Hippocampal formation (tissue), 2 donors: ENCODE measurements at regions not wholly inside any gene's neighbourhood (a gene's known extent, or its start where the extent isn't known, plus 50 kb on each side); places are given as distances from the start of the nearest gene placed in this dataset.
"Not testable (repeated sequence)": the region's sequence is repeated elsewhere in the genome, so short reads cannot be mapped to it uniquely, and the experiment has no call there.

ENCODE experiments used
- DNase-seq, 2 donors: peaks; one replicate each; lab custom pipeline; 2025; lab: John Stamatoyannopoulos, UW

DNA sequence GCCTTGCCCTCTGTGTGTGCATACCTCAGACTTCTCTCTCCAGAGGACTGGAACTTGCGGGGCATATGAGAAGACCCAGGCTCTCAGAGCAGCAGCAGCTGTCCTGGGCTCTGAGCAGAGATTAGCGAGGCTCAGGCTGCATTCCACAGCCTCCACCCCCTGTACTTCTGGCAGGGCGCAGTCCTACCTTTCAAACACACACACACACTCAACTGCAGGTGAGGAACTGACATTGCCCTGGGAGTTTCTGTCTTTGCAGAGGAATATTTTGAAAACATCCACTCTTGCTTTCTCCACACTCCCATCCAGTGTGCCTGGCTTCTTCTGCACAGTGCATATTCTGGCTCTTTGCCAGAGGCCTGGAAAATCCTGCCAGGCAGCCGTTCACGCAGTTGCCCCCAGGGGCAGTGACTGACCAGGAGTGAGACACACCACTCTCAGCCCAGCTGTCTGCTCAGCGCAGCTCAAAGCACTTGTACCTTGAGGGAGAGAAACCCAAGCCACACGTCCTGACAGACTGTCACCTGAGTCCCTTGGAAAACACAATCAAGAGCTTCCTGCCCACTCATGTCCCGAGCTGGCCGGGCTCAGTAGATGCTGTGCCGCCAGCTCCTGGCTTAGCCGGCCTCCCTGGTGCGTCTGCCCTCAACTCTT is 460.8 kb downstream of the RNF144A start:
- no peak for DNase-seq

DNA sequence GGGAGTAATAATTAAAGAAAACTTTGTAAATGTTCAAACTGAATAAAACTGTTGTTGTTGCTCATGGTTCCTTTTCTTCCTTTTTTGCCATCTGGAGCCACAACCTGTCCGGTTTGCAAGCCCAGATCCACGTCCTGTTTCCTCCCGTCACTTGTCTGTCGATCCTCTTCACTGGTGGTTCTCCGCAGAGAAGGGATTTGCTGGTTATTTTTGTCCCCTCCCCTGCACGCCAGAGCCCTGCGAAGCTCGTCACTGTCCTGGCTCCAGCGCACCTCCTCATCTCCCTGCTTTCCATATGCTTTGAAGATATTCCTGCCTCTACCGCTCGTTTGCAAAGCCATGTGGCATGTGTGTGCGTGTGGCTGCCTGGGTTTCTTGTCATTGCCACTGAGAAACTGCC is 461.4 kb downstream of the RNF144A start:
- peak in 1 of 2 donors; percentile 37 for DNase-seq

- DNase-seq: no peak
These were observed 462.6 kb downstream of the RNF144A start for GRCh38 chr2:7379799-7380198.

GRCh38 chr2:7384773-7385349 is 467.6 kb downstream of the RNF144A start:
- DNase-seq: no peak

DNA sequence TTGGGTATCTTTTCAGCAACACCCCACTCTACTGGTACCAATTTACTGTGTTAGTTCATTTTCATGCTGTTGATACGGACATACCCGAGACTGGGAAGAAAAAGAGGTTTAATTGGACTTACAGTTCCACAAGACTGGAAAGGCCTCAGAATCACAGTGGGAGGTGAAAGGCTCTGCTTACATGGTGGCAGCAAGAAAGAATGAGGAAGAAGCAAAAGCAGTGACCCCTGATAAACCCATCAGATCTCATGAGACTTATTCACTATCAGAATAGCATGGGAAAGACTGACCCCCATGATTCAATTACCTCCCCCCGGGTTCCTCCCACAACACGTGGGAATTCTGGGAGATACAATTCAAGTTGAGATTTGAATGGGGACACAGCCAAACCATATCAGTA is 473.1 kb downstream of the RNF144A start:
- DNase-seq: not testable (repeated sequence)

- DNase-seq: no peak
These were observed 475.0 kb downstream of the RNF144A start for GRCh38 chr2:7392076-7392787.

DNA sequence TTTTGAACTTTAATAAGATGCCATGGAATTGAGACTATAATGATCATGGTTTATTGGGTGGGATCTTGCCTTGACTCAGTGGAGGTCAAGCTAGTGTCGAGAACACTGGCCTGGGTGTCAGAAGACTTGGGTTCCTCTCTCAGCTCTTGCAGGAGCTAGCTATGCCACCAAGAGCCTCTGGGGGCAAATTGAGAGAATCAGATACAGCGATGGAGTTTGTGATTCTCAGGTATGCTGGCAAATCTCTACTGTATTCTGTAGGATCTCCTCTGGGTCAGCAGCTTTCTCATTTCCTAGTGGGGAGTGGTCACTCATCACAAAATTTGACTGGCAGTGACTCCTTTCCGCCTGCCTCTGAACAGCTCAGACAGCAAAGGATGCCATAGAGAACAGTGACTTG is 477.0 kb downstream of the RNF144A start:
- no peak for DNase-seq

- no peak for DNase-seq
These were observed 483.4 kb downstream of the RNF144A start for GRCh38 chr2:7400628-7401027.

DNA sequence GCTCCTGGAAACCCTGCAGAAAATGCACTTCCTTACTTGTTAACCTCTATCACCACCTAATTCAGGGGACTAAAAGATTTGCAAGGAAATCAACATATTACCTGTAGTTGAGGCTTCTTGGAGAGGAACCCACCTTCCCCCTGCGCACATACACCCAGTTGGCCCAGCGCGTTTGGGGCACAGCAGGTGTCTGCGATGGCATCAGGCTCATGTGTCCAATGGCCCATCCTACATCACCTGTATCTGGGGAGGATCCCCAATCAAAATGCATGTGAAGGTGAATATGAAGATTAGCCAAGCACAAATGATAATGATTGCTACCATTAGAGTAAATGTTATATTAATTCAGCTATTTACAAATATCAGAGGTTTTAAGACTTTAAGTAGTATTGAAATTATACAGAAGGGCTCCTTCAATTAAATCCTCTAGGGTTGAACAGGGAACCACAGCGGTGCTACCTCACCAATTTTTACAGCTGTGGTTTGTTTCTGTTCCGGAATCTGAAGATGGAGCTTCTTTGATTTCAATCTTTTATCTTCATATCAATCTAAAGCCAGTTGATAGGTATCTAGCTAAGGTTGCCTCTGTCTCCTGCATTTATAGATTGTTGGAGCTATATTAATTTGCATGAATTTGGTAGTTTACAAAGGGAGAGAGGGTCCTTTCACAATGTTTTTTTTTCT is 486.0 kb downstream of the RNF144A start:
- DNase-seq: no peak

DNA sequence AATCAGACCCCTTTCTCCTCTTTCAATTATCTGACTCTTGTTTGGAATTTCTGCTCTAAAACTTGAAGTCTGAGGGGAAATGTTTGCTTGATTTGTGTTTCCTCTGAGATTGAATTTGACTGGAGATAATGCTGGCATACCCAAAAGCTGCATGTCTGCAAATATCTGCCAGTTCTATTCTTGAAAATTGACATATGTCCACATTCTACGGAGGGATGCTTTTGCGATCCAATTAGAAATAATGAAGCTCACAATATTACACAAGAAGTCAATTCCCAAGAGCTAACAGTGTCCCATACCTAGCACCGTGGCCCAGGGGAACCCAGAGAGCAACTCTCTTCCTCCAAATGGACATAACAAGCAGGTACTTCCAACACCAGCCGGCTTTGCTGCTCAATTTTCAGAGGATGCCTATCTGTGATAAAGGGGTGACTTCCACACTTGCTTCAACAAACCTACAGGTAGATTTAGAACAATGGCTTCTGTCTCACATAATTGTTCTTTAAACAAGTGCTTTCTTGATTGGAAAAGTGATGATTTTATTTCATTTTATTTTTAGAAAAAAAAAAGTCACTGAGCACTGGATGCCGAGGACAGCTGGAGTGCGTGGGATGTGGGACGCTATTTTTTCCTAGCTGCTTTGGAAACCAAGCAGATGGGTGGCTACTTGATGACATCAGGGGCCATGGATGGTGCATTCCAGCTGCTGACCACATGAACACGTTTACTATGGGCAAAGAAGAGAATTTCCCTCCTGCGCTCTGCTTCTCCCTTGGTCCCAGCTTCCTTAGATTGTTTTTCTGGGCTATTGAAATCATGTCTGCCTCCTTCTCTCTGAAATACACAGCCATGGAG is 488.9 kb downstream of the RNF144A start:
- no peak for DNase-seq

DNA sequence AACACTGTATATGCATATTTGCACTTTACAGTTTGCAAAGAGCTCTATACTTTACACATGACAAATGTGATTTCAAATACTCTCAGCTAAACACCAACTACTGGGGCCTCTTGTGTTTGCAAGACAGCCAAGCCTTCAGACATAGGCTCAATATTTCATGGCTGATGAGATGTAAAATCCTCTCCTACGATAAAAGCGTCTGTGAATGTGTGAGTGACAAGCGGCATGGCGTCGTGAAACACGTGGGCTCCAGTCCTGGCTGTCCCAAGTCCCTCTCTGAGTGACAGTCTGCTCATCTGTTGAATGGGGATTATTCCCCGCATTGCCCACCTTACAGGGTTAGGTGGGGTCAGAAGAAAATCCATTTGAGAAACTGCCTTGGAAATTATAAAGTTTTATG is 489.8 kb downstream of the RNF144A start:
- DNase-seq: no peak

- peak in 1 of 2 donors; percentile 59 for DNase-seq
These were observed 490.9 kb downstream of the RNF144A start for GRCh38 chr2:7407906-7408680.

- no peak for DNase-seq
These were observed 494.5 kb downstream of the RNF144A start for GRCh38 chr2:7411691-7412090.

- DNase-seq: no peak
These were observed 500.9 kb downstream of the RNF144A start for GRCh38 chr2:7417845-7418742.

GRCh38 chr2:7419186-7419585 is 502.0 kb downstream of the RNF144A start:
- DNase-seq: no peak

DNA sequence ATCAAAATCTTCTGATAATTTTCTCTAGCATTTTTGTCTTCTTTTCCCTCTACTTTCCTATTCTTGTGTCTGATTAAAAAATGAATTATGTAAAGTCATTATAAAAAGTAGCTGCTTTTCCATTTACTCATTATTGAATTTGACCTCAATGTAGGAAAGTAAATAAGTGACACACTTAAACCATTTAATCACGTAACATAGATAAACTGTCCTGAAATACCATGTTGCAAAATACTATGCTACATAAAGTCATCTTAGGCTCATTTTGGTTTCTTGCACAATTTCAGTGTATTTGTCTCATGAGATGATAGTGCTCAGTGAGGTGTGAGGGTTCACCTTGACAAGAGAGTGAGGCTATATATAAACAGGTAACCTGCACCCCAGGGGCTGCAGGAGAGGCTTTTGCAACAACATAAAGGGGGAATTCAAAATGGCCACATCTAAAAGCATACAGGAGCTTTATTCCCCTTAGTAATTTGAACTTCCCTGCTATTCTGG is 502.7 kb downstream of the RNF144A start:
- no peak for DNase-seq

DNA sequence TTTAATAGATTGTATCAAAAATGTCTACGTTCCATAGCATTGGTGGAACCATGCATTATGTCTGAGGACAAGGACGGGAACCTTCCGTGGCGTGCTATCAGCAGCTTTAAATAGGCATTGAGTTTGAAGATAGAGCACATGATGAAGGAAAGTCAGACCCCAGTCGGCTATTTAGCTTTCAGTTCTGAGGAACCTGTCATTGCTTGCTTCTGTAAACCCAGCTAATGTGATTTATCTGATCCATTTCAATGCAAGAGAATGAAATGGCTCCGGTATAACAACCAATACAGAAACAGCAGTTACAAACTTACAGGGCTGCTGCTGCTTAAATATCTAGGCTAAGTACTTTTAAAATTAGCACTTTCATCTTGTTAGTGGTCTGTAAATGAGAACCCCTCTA is 503.3 kb downstream of the RNF144A start:
- DNase-seq: no peak

- DNase-seq: no peak
These were observed 507.3 kb downstream of the RNF144A start for GRCh38 chr2:7424481-7424880.

GRCh38 chr2:7427293-7428060 is 510.3 kb downstream of the RNF144A start:
- DNase-seq: peak in 1 of 2 donors; percentile 31
